ENCODE measurements at regions not wholly inside any gene's neighbourhood (a gene's known extent, or its start where the extent isn't known, plus 50 kb on each side); places are given as distances from the start of the nearest gene placed in this dataset.

DNA sequence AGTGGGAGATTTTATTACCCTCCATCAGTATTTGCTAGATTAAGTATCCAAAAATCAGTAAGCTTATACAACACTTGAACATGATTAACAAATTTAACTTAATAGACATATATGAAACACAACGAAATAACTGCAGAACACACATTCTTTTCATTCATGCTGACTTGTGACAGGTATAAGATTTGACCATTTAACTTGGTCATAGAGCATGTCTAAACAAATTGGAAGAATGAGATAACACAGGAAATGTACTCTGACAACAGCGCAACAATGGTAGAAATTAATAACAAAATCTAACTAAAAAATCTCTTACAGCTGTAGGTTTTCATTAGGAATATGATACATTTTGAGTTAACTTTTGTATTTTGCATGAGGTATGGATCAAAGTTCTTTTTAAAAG lies 62.4 kb upstream of the TTLL7 start:
- H3K4me3 ChIP-seq (ENCODE audit: low read depth, low read length): no peak overlapping the region
- POLR2A ChIA-PET: no interaction called here
- CTCF ChIA-PET: no interaction called here
- no peak for TF ChIP-seq CTCF (IDR thresholded peaks at IDR 0.05; ENCODE audit: insufficient read depth, low read length, missing control alignments)
- no peak for DNase-seq (ENCODE audit: low read depth, low spot score)

GRCh38 chr1:84060781-84061180 lies 61.8 kb upstream of the TTLL7 start:
- no peak overlapping the region for H3K4me3 ChIP-seq (ENCODE audit: low read depth, low read length)
- no peak for DNase-seq (ENCODE audit: low read depth, low spot score)
- POLR2A ChIA-PET: no interaction called here
- CTCF ChIA-PET: interaction anchor here (1.3 kb wide), 1 partner anchor 61 kb away, joined by 4 read pairs; no protein-coding TSS in a partner anchor
- TF ChIP-seq CTCF (IDR thresholded peaks at IDR 0.05; ENCODE audit: insufficient read depth, low read length, missing control alignments): no peak

GRCh38 chr1:84048820-84049219 lies 49.9 kb upstream of the TTLL7 start:
- CTCF ChIA-PET: no interaction called here
- no peak for DNase-seq (ENCODE audit: low read depth, low spot score)
- H3K4me3 ChIP-seq (ENCODE audit: low read depth, low read length): no peak overlapping the region
- no peak for TF ChIP-seq CTCF (IDR thresholded peaks at IDR 0.05; ENCODE audit: insufficient read depth, low read length, missing control alignments)
- POLR2A ChIA-PET: no interaction called here
